C4-2B (cell line): ENCODE measurements at regions not wholly inside any gene's neighbourhood (a gene's known extent, or its start where the extent isn't known, plus 50 kb on each side); places are given as distances from the start of the nearest gene placed in this dataset.

ENCODE experiments used
- ZFX ChIP-seq: fragments of 450-650 bp; IDR thresholded peaks from 2 replicates; pipeline ENCODE4 v1.6.1; 2017
- TF ChIP-seq, protein P1 (sequence below): fragments of 450-650 bp; conservative IDR thresholded peaks from 2 replicates; pipeline ENCODE4 v1.5.1; 2017; ENCODE audit warnings: mild to moderate bottlenecking

GRCh38 chr1:30219675-30220074 is 503.7 kb downstream of the MATN1 start:
- TF ChIP-seq, protein P1, sequence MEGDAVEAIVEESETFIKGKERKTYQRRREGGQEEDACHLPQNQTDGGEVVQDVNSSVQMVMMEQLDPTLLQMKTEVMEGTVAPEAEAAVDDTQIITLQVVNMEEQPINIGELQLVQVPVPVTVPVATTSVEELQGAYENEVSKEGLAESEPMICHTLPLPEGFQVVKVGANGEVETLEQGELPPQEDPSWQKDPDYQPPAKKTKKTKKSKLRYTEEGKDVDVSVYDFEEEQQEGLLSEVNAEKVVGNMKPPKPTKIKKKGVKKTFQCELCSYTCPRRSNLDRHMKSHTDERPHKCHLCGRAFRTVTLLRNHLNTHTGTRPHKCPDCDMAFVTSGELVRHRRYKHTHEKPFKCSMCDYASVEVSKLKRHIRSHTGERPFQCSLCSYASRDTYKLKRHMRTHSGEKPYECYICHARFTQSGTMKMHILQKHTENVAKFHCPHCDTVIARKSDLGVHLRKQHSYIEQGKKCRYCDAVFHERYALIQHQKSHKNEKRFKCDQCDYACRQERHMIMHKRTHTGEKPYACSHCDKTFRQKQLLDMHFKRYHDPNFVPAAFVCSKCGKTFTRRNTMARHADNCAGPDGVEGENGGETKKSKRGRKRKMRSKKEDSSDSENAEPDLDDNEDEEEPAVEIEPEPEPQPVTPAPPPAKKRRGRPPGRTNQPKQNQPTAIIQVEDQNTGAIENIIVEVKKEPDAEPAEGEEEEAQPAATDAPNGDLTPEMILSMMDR: no peak
- TF ChIP-seq ZFX: no peak
